ENCODE measurements at regions not wholly inside any gene's neighbourhood (a gene's known extent, or its start where the extent isn't known, plus 50 kb on each side); places are given as distances from the start of the nearest gene placed in this dataset.

DNA sequence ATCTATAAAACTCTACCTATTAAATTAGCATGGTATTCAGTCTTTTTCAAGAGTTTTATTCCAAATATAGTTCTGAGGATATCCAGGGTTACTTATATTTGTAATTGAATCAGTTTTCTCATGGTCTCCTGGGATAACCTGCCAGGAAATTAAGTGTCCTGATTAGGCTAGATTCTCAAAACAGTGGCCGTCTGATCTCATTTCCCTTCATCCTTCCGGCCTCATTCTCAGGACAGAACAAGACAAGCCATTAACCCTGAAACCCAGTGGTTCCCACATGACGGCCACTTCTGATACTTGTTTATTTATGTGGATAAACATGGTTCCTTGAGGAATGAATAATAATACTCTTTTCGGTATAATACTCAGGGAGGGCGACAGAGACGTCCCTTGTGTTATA, 417.6 kb upstream of the POT1 start:
- no peak for FAIRE-seq
- no peak overlapping the region for H3K9ac ChIP-seq (ENCODE audit: control insufficient read depth, extremely low read depth, insufficient read depth, low read length)
- dilution Hi-C loops (cut with MboI; ENCODE audit: extremely low pct_ligation_motif_present, low sequenced_read_pairs) = no loop called here

GRCh38 chr7:125338110-125338509, 408.5 kb upstream of the POT1 start:
- Histone ChIP-seq H3K36me3 (ENCODE audit: control insufficient read depth in 2 of 2, extremely low read depth in 1 of 2, insufficient read depth in 2 of 2, low read length in 2 of 2) (no peaks in the 10 kb centered on the region), H3K27me3 (ENCODE audit: control insufficient read depth, extremely low read depth, insufficient read depth, low read length) (no peaks in the 10 kb centered on the region), H3K4me3 (ENCODE audit: control insufficient read depth in 2 of 3, extremely low read depth in 1 of 3, insufficient read depth in 2 of 3, low read depth in 1 of 3, low read length in 3 of 3) (no peak overlapping the region), H3K27ac (ENCODE audit: control insufficient read depth, insufficient read depth, low read length) (no peak overlapping the region), H3K4me1 (ENCODE audit: control insufficient read depth, extremely low read depth, insufficient read depth, low read length) (no peaks in the 10 kb centered on the region), H3K9me3 (ENCODE audit: control insufficient read depth, low read depth, low read length) (no peaks in the 10 kb centered on the region), H2AFZ (ENCODE audit: control insufficient read depth, low read length) (no peak overlapping the region), H3K4me2 (ENCODE audit: control insufficient read depth, extremely low read depth, insufficient read depth, low read depth, low read length) (no peak overlapping the region), H3K9ac (ENCODE audit: control insufficient read depth, extremely low read depth, insufficient read depth, low read length) (no peak overlapping the region), H3K79me2 (ENCODE audit: control insufficient read depth, insufficient read depth, low read length) (no peaks in the 10 kb centered on the region), H4K20me1 (ENCODE audit: control insufficient read depth, extremely low read depth, insufficient read depth, low read length) (no peaks in the 10 kb centered on the region), H3K9me1 (ENCODE audit: control insufficient read depth, extremely low read depth, insufficient read depth, low read length) (no peaks in the 10 kb centered on the region)
- dilution Hi-C loops (cut with MboI; ENCODE audit: extremely low pct_ligation_motif_present, low sequenced_read_pairs) = no loop called here
- DNase-seq (ENCODE audit: low read depth, low spot score) (no peak), FAIRE-seq (no peak)
- TF ChIP-seq EZH2 (IDR thresholded peaks at IDR 0.05; ENCODE audit: low read length) (no peak), CTCF (optimal IDR thresholded peaks at IDR 0.05 in 1 of 3, IDR thresholded peaks at IDR 0.05 in 1 of 3, conservative IDR thresholded peaks at IDR 0.05 in 1 of 3; ENCODE audit: extremely low read depth in 1 of 3, insufficient read depth in 2 of 3, low read length in 3 of 3) (no peak)

More for the DNA sequence above, 417.6 kb upstream of the POT1 start:
- TF ChIP-seq CTCF (optimal IDR thresholded peaks at IDR 0.05 in 1 of 3, IDR thresholded peaks at IDR 0.05 in 1 of 3, conservative IDR thresholded peaks at IDR 0.05 in 1 of 3; ENCODE audit: extremely low read depth in 1 of 3, insufficient read depth in 2 of 3, low read length in 3 of 3) = no peak
- TF ChIP-seq EZH2 (IDR thresholded peaks at IDR 0.05; ENCODE audit: low read length) = no peak
- H2AFZ ChIP-seq (ENCODE audit: control insufficient read depth, low read length) = no peak overlapping the region
- H3K36me3 ChIP-seq (ENCODE audit: control insufficient read depth in 2 of 2, extremely low read depth in 1 of 2, insufficient read depth in 2 of 2, low read length in 2 of 2) = no peaks in the 10 kb centered on the region
- H3K4me2 ChIP-seq (ENCODE audit: control insufficient read depth, extremely low read depth, insufficient read depth, low read depth, low read length) = no peak overlapping the region
- no peaks in the 10 kb centered on the region for H3K4me1 ChIP-seq (ENCODE audit: control insufficient read depth, extremely low read depth, insufficient read depth, low read length)
- H3K9me3 ChIP-seq (ENCODE audit: control insufficient read depth, low read depth, low read length) = no peaks in the 10 kb centered on the region
- no peaks in the 10 kb centered on the region for H3K27me3 ChIP-seq (ENCODE audit: control insufficient read depth, extremely low read depth, insufficient read depth, low read length)
- no peaks in the 10 kb centered on the region for H3K9me1 ChIP-seq (ENCODE audit: control insufficient read depth, extremely low read depth, insufficient read depth, low read length)
- H4K20me1 ChIP-seq (ENCODE audit: control insufficient read depth, extremely low read depth, insufficient read depth, low read length) = no peaks in the 10 kb centered on the region
- H3K27ac ChIP-seq (ENCODE audit: control insufficient read depth, insufficient read depth, low read length) = no peak overlapping the region
- no peak for DNase-seq (ENCODE audit: low read depth, low spot score)
- no peaks in the 10 kb centered on the region for H3K79me2 ChIP-seq (ENCODE audit: control insufficient read depth, insufficient read depth, low read length)
- H3K4me3 ChIP-seq (ENCODE audit: control insufficient read depth in 2 of 3, extremely low read depth in 1 of 3, insufficient read depth in 2 of 3, low read depth in 1 of 3, low read length in 3 of 3) = no peak overlapping the region

Data from keratinocyte (primary cell).